Rectal smooth muscle tissue (tissue), 1 donor: ENCODE measurements at regions not wholly inside any gene's neighbourhood (a gene's known extent, or its start where the extent isn't known, plus 50 kb on each side); places are given as distances from the start of the nearest gene placed in this dataset.
"Not testable (repeated sequence)": the region's sequence is repeated elsewhere in the genome, so short reads cannot be mapped to it uniquely, and the experiment has no call there.

Source experiments
- H3K27ac ChIP-seq: one replicate; pipeline ENCODE4 v1.7.0; 2013; ENCODE audit warnings: low read depth, low read length, inconsistent platforms
- H3K27me3 ChIP-seq: one replicate; pipeline ENCODE4 v1.7.0; 2013; ENCODE audit warnings: low read length; ENCODE audit not compliant: control insufficient read depth, insufficient read depth
- H3K36me3 ChIP-seq: one replicate; pipeline ENCODE4 v1.7.0; 2013; ENCODE audit warnings: low read length; ENCODE audit not compliant: control insufficient read depth, insufficient read depth
- H3K4me1 ChIP-seq: one replicate; pipeline ENCODE4 v1.7.0; 2013; ENCODE audit warnings: low read length; ENCODE audit not compliant: control insufficient read depth, insufficient read depth
- H3K4me3 ChIP-seq: one replicate; pipeline ENCODE4 v1.7.0; 2013; ENCODE audit warnings: low read length
- H3K9ac ChIP-seq: one replicate; pipeline ENCODE4 v1.7.0; 2013; ENCODE audit warnings: low read length

DNA sequence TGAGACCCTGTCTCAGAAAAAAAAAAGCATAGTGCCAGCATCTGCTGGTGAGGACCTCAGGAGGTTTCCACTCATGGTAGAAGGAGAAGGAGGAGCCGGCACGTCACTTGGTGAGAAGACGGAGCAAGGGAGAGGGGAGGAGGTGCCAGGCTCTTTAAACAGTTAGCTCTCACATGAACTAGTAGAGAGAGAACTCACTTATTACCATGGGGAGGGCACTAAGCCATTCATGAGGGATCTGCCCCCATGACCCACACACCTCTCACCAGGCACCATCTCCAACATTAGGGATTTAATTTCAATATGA, 62.9 kb upstream of the VKORC1L1 start:
- Histone ChIP-seq H3K4me3 (no peak overlapping the region), H3K27ac (no peak overlapping the region), H3K36me3 (no peaks in the 10 kb centered on the region), H3K4me1 (no peaks in the 10 kb centered on the region), H3K9ac (no peak overlapping the region), H3K27me3 (no peaks in the 10 kb centered on the region)

DNA sequence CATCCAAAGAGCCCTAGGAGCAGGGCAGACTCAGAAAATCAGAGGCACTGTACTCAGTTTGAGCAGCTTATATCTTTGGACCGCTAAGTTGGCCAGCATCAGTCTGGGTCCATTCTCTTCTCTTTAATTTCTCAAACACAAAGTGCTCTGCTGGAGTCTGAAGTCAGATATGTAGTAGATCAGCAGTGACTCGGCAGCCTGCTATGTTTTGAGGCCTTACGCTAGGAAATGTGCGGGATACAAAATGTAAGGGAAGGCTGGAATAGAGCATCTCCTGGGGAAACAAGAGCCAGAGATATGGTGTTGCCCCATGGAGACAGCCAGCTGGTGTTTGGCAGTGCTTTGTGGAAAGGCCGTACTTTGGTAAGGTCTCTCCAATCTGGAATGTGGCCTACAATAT, 60.6 kb upstream of the VKORC1L1 start:
- no peak overlapping the region for H3K27ac ChIP-seq
- no peaks in the 10 kb centered on the region for H3K4me1 ChIP-seq
- H3K9ac ChIP-seq: no peak overlapping the region
- H3K4me3 ChIP-seq: no peak overlapping the region
- no peaks in the 10 kb centered on the region for H3K36me3 ChIP-seq
- H3K27me3 ChIP-seq: no peaks in the 10 kb centered on the region

DNA sequence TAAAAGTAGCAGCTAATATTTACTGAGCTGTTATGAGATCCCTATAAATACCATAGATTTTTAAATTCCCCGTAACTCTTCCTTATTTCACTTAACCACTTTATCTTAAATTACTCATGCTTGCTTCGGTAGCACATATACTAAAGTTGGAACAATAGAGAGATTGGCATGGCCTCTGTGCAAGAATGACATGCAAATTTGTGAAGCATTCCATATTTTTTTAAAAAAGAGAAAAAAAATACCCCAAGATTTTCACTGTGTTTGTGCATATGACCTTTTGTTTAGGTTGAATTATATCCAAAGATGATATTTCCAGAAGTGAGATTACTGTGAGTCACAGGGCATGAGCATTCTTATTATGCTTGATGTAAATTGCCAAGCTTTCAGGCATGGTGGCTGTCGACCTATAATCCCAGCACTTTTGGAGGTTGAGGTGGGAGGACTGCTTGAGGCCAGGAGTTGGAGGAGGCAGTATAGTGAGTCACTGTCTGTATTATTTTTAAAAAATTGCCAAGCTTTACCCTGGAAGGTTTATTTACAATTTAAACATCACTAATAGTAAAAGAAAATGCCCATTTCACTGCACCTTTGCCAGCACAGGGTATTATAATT, 58.2 kb upstream of the VKORC1L1 start:
- not testable (repeated sequence) for H3K4me3 ChIP-seq, H3K27me3 ChIP-seq, H3K4me1 ChIP-seq, H3K27ac ChIP-seq, H3K9ac ChIP-seq, H3K36me3 ChIP-seq

DNA sequence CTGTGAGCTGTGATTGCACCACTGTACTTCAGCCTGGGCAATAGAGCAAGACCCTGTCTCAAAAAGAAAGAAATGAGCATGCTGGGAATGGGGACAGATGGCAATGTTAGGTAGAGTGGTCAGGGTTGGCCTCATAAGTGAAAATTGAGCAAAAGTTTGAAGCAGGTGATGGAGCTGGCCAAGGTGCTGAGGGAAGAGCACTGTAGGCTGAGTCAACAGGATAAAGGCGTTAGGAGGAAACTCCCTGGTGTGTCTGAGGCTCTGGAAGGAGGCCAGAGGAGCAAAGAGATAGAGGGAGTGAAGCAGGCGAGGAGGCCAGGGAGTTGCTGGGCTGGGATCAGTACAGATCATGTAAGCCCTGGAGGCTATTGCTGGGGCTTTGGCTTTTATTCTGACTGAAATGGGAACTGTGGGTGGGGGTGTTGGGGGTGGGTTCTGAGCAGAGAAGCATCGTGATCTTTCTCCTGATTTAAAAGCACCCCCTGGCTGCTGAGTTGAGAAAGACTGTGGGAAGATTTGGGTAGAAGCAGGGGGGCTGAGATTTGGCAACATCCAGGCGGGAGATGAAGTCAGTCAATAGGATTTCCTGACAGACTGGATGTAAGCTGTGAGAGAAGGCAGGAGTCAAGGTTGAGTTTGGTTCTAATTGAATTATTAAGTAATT, 52.5 kb upstream of the VKORC1L1 start:
- Histone ChIP-seq H3K27me3 (no peaks in the 10 kb centered on the region), H3K36me3 (no peaks in the 10 kb centered on the region)

More for the DNA sequence above, 52.5 kb upstream of the VKORC1L1 start:
- Histone ChIP-seq H3K9ac (no peak overlapping the region), H3K4me3 (no peak overlapping the region), H3K4me1 (no peaks in the 10 kb centered on the region), H3K27ac (no peak overlapping the region)
